ENCODE measurements at regions not wholly inside any gene's neighbourhood (a gene's known extent, or its start where the extent isn't known, plus 50 kb on each side); places are given as distances from the start of the nearest gene placed in this dataset.

DNA sequence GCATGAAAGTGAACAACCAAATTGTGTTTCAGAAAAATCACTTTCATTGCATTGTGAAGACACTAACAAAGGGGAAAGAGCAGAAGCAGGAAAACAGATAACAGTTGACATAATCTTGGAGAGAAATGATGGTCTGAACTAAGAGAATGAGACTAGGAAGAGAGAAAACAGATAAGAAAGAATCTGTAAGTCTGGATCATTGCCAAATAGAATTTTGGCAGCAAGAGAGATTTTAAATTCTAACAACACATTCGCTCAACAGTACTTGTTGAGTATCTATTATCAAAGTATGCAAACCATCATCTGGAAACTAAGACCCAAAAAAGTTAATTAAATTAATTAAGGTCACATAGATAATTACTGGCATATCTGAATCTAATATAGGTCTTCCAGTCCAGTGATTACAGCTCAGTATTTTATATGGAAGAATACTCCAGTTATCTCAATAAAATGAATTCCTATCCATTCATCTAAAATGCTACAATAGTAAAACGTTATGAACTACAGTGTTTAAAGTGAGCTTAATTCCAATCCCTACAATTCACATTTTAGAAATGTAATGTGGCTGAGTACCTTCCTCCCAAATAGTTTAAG is 166.7 kb upstream of the FAT3 start:
- DNase-seq, result no peak
- Histone ChIP-seq H3K79me2 (ENCODE audit: control insufficient read depth, insufficient read depth, low read length) (no peaks in the 10 kb centered on the region), H3K9me3 (ENCODE audit: control extremely low read depth in 1 of 3, control insufficient read depth in 2 of 3, insufficient read depth in 1 of 3, low read length in 2 of 3) (no peaks in the 10 kb centered on the region), H3K36me3 (replicated peaks in 1 of 2; ENCODE audit: control extremely low read depth in 1 of 2, control insufficient read depth in 1 of 2, extremely low read depth in 1 of 2, insufficient read depth in 2 of 2, low read length in 1 of 2) (no peaks in the 10 kb centered on the region), H3K9ac (ENCODE audit: low read length) (no peak overlapping the region), H3K27me3 (replicated peaks in 1 of 4; ENCODE audit: control extremely low read depth in 1 of 4, control insufficient read depth in 3 of 4, insufficient read depth in 4 of 4, low read length in 3 of 4) (no peaks in the 10 kb centered on the region), H2AFZ (ENCODE audit: insufficient read depth, low read depth, low read length, poor library complexity, severe bottlenecking) (no peak overlapping the region), H4K20me1 (ENCODE audit: control insufficient read depth, insufficient read depth, low read length, poor library complexity, severe bottlenecking) (no peaks in the 10 kb centered on the region), H3K27ac (ENCODE audit: low read length in 2 of 2) (no peak overlapping the region), H3K4me1 (ENCODE audit: control insufficient read depth in 2 of 2, insufficient read depth in 2 of 2, low read length in 2 of 2) (no peaks in the 10 kb centered on the region), H3K4me3 (ENCODE audit: control extremely low read depth in 1 of 5, extremely low read depth in 1 of 5, insufficient read depth in 1 of 5, low read depth in 2 of 5, low read length in 4 of 5) (no peak overlapping the region), H3K4me2 (replicated peaks; ENCODE audit: low read depth, low read length, poor library complexity, severe bottlenecking) (no peak overlapping the region)
- no CpG with 5 or more reads among the region's 2 CpGs for WGBS (ENCODE audit: insufficient coverage)
- Mint-ChIP-seq H3K27ac (no peak overlapping the region), H3K27me3 (no peaks in the 10 kb centered on the region), H3K9me3 (ENCODE audit: insufficient read depth) (peaks cover 2% of the 10 kb centered on the region), H3K4me3 (no peak overlapping the region), H3K4me1 (no peaks in the 10 kb centered on the region)
- no peak for ATAC-seq (ENCODE audit: low read depth)
- TF ChIP-seq EZH2 (IDR thresholded peaks at IDR 0.05; ENCODE audit: borderline replicate concordance, insufficient read depth, low read depth, low read length, poor library complexity, severe bottlenecking), result no peak
- TF ChIP-seq, protein P1, sequence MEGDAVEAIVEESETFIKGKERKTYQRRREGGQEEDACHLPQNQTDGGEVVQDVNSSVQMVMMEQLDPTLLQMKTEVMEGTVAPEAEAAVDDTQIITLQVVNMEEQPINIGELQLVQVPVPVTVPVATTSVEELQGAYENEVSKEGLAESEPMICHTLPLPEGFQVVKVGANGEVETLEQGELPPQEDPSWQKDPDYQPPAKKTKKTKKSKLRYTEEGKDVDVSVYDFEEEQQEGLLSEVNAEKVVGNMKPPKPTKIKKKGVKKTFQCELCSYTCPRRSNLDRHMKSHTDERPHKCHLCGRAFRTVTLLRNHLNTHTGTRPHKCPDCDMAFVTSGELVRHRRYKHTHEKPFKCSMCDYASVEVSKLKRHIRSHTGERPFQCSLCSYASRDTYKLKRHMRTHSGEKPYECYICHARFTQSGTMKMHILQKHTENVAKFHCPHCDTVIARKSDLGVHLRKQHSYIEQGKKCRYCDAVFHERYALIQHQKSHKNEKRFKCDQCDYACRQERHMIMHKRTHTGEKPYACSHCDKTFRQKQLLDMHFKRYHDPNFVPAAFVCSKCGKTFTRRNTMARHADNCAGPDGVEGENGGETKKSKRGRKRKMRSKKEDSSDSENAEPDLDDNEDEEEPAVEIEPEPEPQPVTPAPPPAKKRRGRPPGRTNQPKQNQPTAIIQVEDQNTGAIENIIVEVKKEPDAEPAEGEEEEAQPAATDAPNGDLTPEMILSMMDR (IDR thresholded peaks at IDR 0.05), result no peak
- ChIA-PET POLR2A (no interaction called here), CTCF (no interaction called here)
- intact Hi-C loops (cut with micrococcal nuclease), result no loop called here

DNA sequence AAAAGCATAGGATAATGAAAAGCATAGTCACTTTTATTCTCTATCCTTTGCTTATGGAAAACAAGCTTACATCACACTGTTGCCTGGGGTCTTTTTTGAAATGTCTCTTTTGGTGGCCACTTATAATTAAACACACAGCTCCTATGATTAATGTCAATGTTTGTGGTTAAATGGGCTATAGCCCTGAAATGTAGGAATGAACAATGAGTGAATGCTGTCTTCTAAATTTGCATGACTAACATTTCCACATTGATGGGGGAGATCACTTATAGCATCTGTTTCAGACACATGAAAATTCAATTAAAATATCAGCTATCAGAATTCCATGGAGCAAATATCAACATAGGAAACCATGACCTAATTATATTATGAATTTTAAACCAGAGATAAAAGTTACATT is 171.4 kb upstream of the FAT3 start:
- Histone ChIP-seq H4K20me1 (ENCODE audit: control insufficient read depth, insufficient read depth, low read length, poor library complexity, severe bottlenecking) (no peaks in the 10 kb centered on the region), H3K4me1 (ENCODE audit: control insufficient read depth in 2 of 2, insufficient read depth in 2 of 2, low read length in 2 of 2) (no peaks in the 10 kb centered on the region), H3K27me3 (replicated peaks in 1 of 4; ENCODE audit: control extremely low read depth in 1 of 4, control insufficient read depth in 3 of 4, insufficient read depth in 4 of 4, low read length in 3 of 4) (no peaks in the 10 kb centered on the region), H3K4me3 (ENCODE audit: control extremely low read depth in 1 of 5, extremely low read depth in 1 of 5, insufficient read depth in 1 of 5, low read depth in 2 of 5, low read length in 4 of 5) (no peak overlapping the region), H3K4me2 (replicated peaks; ENCODE audit: low read depth, low read length, poor library complexity, severe bottlenecking) (no peak overlapping the region), H3K79me2 (ENCODE audit: control insufficient read depth, insufficient read depth, low read length) (no peaks in the 10 kb centered on the region), H3K9ac (ENCODE audit: low read length) (no peak overlapping the region), H3K36me3 (replicated peaks in 1 of 2; ENCODE audit: control extremely low read depth in 1 of 2, control insufficient read depth in 1 of 2, extremely low read depth in 1 of 2, insufficient read depth in 2 of 2, low read length in 1 of 2) (no peaks in the 10 kb centered on the region), H3K27ac (ENCODE audit: low read length in 2 of 2) (no peak overlapping the region), H3K9me3 (ENCODE audit: control extremely low read depth in 1 of 3, control insufficient read depth in 2 of 3, insufficient read depth in 1 of 3, low read length in 2 of 3) (no peaks in the 10 kb centered on the region), H2AFZ (ENCODE audit: insufficient read depth, low read depth, low read length, poor library complexity, severe bottlenecking) (no peak overlapping the region)
- TF ChIP-seq EZH2 (IDR thresholded peaks at IDR 0.05; ENCODE audit: borderline replicate concordance, insufficient read depth, low read depth, low read length, poor library complexity, severe bottlenecking), result no peak
- TF ChIP-seq, protein P1 (IDR thresholded peaks at IDR 0.05), result no peak
- peaks cover 2% of the 10 kb centered on the region for H3K9me3 Mint-ChIP-seq (ENCODE audit: insufficient read depth)
- no peaks in the 10 kb centered on the region for H3K27me3 Mint-ChIP-seq
- H3K4me3 Mint-ChIP-seq, result no peak overlapping the region
- H3K4me1 Mint-ChIP-seq, result no peaks in the 10 kb centered on the region
- no peak for DNase-seq
- ATAC-seq (ENCODE audit: low read depth), result no peak
- no peak overlapping the region for H3K27ac Mint-ChIP-seq
- intact Hi-C loops (cut with micrococcal nuclease), result no loop called here
- ChIA-PET CTCF (no interaction called here), POLR2A (no interaction called here)
